Superior temporal gyrus (tissue), 1 donor: ENCODE measurements at regions not wholly inside any gene's neighbourhood (a gene's known extent, or its start where the extent isn't known, plus 50 kb on each side); places are given as distances from the start of the nearest gene placed in this dataset.

Experiments used
- DNase-seq: peaks from one replicate; pipeline ENCODE4 v3.0.0-alpha.2; 2016; ENCODE audit errors: extremely low spot score

DNA sequence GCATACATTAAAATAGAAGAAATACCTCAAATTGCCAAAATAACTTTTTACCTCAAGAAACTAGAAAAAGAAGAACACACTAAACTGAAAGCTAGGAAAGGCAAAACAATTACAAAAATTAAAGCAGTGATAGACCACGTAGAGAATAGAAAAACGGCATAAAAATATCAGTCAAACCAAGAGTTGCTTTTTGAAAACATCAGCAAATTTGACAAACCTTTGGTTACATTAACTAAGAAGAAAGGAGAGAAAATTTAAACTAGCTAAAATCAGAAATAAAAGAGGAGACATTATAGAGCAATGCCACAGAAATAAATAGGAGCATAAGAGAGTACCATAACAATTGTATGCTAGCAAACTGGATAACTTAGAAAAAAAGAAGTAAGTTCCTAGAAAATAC is 553.8 kb downstream of the CCER1 start:
- DNase-seq = no peak

DNA sequence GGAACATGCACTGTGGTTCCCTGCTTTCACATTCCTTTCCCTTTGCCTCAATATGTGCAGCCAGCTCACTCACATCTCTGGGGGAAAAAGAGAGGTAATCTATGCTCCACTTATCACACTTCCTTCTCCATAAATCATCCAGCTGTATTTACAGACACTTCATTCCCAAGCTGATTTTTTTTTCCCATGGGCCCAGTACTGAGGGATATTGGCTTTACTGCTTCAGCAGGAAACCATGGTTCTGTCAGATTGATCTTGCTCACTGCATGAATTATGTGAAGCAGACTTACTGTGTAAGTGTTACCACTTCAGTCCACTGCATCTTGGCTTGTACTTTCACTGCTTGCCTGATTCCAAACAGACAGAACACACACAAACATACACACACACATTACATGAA is 555.6 kb downstream of the CCER1 start:
- DNase-seq = no peak

DNA sequence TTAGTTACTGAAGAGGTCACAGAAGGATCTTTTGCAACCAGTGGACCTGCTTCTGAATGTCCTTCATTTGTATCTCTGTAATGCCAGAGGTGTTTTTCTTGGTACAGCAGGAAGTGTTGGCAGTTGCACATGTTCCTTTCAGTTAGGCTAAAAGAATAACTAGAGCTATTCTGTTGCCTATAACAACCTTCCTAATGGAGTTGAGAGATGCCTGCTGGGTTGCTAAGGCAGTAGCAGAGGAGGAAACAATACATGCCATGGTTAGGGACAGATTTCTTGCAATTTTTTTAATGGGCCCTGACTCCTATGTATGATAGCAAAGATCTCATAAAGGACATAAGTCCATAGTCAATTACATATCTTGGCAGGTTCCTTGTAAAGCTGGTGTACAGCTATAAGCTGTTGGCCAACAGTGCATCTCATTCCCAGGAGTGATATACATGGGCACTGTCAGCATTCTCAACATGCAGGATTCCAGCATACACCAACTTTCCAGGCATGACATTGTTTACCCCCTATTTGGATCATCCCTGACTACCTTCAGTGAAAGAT is 556.6 kb downstream of the CCER1 start:
- DNase-seq = no peak

DNA sequence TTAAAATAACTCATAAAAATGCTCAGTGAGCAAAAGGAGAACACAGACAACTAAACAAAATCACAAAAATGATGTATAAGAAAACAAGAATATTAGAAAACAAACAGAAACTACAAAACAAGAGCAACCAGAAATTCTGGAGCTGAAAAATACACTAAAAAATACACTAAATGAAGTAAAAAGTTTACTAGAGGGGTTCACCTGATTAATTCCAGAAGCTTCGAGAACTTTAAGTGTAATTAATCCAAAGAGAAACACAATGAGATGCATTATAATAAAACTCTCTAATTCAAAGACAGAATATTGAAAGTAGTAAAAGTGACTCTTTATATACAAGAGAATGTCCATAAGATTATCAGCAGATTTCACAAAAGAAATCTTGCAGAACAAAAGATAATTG is 558.4 kb downstream of the CCER1 start:
- DNase-seq = no peak

DNA sequence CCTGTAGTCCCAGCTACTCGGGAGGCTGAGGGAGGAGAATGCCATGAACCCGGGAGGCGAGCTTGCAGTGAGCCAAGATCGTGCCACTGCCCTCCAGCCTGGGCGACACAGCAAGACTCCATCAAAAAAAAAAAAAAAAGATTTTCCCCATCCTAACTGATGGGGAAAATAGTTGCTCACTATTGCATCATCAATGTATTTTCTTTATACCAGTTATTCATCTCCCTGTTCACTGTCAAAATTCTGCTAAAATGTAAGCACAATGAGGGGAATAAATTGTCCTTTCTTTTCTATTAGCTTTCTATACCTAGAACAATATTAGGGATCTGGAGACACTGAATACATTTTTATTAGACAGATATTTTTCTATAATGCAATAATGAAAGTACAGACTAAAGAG is 561.3 kb downstream of the CCER1 start:
- DNase-seq = no peak

DNA sequence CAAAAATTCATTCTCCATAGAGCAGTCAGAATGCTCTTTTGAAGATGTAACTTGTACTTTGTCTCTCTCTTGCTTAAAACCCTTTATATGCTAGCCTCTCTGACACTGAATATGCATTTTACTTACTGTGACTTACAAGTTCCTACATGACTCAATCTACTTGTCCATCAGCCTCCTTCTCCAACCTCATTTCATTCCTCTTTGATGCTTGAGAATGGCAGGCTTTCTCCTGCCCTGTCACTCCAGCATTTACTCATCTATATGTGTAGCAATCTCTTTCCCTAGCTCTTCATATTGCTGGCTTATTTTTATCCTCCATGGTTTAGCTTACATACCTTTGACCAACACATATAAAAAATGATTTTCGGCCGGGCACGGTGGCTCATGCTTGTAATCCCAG is 561.9 kb downstream of the CCER1 start:
- no peak for DNase-seq

DNA sequence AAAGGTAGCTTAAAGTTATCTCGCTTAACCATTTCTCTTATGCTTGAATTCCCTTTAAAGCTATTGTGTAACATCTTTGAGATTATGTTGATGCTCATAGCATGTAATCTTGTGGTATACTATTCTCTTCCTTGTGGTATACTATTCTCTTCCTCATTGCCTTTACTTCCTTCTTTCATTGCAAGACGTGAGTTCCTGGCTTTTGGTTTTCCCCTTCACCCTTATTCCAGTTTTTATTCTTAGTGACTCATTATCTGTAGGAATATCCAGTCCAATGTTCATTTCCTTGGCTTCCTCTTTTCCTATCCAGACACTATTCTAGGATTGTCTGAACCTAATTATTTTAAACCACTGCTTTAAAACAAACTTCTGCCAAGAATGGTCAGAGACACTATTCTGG is 564.0 kb downstream of the CCER1 start:
- no peak for DNase-seq

DNA sequence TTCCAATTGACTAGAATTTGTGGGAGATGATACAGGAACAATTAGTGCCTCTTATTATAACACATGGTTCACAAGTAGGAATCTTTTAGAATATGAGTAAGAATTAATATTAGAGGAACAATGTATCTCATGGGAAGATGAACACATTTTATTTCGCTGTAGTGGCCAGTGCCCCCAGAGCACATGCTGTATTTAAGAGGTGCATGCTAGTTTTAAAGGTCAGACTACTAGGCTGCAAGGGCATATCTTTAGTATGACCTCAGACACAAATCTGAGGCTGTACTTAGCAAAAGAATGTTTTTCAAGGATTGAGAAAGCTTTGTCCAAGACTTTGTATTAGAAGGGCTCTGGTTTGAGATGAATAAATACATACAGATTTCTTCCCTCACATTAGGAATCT is 586.9 kb downstream of the CCER1 start:
- no peak for DNase-seq

DNA sequence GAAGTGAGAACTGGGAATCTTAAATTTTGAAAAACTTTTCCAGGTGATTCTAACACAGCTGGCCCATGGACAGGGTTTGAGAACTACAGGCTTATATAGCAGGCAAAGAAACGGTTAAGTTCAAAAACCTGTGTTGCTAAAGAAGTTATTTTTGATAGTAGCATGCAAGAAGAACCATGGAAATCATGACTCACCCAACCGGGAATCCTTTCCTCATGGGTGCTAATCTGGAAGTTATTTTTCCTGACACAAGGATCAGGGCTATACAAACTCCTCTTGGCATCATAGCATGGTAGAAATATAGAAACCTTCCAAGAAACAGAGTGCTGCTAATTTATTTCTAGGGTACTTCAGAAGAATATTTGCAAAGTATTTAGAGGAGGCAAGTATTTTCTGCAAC is 588.7 kb downstream of the CCER1 start:
- no peak for DNase-seq

DNA sequence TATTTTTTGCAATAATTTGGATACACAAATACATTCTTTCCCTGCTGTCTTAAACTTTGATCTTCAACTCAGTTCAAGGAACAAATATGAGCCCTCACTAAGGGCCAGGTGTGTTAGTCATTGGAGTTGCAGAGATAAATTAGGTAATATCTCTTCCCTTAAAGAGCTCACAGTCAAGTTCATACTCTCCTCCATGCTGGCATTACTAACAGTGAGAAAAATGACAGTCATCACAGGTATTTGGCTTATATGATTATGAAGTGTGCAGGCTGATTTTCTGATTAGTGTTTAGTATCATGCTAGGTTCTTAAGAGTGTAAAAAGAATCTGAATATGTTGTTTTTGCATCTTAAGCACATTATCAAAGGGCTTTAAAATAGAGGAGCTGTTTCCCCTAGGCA is 594.7 kb downstream of the CCER1 start:
- no peak for DNase-seq

DNA sequence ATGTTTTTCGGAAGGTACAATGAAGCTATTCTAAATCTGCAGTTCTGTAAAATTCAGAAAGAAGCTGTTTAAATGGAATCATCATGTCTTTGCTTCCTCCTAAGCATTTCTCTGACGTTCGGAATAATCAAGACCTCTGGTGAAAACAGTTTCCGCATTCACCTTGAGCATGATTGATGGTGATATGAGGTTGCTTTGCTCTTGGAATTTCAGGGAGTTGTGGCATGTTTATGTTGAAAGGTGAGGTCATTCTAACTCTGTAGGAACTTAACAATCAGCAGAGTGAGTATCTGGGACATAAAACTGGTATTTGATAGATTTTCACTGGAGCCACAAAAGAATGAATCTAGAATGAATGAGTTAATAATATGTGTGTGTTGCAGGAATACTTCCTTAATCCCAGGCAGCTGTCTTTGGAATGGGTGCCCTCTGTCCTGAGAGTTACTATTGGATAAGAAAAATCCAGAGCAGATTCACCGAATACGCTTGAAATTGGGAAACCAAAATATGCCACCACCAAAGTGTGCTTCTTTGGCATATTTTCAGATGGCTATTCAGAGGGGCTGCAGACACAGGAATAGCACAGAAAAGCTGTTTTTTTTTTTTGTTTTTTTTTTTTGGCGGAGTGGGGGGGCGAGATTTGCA is 599.1 kb downstream of the CCER1 start:
- DNase-seq = no peak

DNA sequence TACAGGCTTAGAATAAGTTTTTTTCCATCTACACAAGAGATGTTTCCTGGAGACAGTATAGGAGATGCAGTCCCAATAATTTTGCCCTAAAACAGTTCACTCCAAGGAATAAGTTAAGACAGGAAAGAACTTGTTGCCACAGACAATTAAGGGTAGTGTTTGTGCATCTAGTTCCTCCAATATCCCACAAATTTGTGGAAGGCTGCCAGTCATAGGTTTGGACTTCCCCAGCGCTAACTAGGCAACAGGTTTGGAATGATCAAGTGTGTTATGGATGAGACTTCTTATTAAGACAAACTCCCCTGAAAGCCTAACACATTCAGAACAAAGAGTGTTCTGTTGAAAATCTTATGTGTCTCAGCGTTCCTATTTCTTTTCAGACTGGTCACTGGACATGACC is 611.0 kb downstream of the CCER1 start:
- peak; percentile 21 for DNase-seq

DNA sequence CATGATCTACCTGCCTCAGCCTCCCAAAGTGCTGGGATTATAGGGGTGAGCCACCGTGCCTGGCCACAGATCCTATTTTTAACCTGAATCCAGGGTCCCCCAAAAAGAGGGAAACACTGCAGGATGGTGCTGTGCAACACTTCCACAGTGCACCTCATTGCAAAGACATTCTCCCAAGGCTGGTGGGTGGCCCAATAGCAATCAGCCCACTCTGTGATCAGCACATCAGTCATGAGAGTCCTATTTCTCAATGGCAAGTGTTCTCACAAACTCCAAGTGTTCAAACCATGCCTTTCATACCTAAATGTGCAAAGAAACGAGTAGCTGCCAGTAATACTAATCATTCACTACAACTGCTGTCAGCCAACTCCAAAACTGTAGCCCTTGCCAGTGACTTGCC is 612.9 kb downstream of the CCER1 start:
- DNase-seq = no peak

DNA sequence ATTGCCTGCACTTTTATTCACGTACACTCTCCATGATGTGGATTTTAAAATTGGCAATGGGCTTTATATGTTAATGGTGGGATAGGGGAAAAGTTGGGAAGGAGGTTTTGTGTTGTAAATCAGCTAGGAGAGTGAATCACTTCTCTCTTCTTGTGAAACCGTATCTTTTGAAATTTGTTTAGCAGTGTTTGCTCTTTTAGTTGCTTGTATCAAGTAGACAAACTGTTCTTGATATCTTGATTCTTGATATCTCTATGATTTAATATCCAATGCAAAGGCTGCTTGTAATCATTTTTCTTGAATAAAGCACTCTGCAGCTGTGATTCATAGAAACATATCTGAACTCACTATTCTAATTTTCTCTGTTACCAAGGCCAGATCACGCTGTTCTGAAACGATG is 615.1 kb downstream of the CCER1 start:
- DNase-seq = no peak

DNA sequence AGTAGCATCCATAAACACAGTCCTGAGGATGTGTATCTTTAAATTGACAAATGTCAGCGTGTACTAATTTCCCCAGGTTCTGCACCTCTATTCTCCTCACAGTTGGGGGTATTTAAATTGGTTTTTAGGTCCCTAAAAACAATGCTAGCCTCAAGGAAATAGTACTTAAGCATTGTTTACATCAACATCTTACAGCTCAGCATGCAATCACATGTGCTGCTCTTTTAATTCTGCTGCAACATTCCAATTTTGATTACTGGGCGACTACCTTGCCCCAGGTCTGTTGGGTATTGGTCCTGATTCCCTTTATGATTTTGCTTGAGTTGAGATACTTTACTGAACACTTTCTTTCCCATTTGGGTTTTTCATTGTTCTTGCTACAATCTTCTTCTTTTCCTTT is 616.6 kb downstream of the CCER1 start:
- no peak for DNase-seq

DNA sequence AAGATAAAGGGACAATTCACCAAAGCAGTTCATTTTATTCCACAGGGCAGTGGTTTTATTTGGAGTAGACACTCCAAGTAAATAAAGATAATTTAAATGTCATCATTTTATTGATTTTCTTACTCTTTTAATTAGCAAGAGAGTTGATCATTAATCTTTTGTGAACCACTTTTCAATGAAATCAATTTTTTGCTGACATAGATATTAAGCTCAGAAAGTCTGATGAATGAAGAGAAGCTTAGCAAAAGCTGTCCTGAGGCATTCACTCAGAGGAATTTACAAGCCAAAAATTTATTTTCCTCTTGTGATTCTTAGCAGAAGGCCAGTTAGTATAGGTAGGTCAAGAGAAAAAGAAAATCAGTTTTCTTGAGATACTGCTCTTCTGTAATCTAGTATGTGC is 618.0 kb downstream of the CCER1 start:
- DNase-seq = no peak

DNA sequence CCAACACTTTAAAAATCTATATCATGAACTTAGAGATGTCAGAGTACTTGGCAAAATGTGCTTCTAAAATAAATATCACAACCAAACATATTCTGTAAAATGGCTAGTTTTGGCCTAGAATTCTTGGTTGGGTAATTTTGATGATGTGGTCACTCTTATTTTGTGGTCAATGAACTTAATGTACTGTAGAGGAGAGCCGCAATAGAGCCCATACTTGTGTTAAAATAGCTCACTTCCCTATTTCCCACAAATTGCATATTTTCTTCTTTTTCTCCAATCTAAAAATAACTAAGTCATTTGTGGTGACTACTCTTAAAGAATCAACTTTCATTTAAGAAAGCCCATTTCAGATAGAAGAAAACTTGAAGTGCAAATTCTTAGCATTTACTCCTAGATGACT is 619.4 kb downstream of the CCER1 start:
- DNase-seq = no peak

DNA sequence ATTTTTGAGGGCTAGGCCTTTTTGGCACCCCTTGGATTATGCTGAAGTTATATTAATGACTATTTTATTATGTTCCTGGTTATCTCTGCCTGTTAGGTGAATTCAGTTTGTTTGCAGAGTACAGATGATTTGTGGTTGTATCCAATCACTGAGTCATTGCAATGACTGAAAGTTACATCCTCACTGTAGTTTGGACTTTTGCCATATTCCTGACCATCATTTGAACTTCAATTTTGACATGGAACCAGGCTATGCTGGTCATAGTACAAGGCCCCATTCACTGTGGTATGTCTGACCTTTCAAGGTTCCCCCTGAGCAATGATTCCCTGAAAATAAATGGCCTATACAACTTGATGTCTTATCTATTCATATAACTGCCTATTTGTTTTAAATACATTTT is 621.0 kb downstream of the CCER1 start:
- DNase-seq = no peak

DNA sequence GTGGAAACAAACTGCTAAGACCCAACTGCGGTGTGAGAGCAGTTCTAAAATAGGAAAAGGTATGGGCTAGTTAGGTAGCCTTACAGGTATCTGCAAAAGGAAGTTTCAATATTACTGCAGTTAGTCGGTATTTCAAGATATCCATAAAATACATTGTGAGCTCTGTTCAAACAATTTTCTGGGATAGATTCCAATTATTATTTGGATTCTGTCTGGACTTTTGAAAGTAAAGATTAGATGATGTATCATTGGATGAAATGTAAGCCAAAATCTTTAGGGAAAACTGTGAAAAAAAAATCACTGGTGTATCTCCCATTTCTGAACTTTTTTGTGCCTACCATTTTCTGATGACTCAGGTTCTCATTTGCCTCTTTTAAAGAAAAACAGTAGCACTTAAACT is 621.6 kb downstream of the CCER1 start:
- no peak for DNase-seq

DNA sequence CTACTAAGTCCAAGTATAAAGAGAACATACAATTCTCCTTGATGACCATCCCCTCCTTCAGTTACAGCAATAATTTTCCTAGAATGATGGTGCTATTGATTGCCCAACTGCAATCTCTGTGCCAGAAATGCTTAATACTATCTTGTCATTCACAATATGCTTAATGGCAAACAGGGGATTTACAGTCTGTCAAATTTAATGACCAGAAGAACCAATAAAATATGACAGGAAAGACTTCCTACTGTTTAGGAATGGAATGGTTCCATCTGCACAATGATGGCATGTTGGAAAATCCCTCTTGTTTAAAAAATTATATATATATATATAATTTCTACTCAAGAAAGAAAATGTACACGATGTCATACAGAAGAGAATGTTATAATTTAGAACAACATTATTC is 623.2 kb downstream of the CCER1 start:
- DNase-seq = no peak

DNA sequence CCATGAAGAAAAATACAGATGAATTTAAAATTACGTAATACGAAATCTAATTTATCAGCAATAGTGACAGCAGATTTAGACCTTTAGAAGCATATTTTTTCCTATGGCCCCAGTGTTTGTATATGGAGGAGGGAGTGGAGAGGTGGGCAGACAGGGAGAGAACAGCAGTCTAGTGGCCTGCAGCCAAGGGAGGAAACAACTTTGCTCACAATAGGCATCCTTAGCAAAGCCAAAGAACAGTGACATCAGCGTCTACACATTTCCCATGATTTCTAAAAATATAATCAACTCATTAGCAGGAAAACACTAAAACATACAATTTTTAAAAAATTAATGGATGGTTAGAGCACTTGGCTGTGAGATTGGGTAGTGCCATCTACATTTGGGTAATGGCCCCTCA is 622.6 kb upstream of the ATP2B1 start:
- DNase-seq = no peak

DNA sequence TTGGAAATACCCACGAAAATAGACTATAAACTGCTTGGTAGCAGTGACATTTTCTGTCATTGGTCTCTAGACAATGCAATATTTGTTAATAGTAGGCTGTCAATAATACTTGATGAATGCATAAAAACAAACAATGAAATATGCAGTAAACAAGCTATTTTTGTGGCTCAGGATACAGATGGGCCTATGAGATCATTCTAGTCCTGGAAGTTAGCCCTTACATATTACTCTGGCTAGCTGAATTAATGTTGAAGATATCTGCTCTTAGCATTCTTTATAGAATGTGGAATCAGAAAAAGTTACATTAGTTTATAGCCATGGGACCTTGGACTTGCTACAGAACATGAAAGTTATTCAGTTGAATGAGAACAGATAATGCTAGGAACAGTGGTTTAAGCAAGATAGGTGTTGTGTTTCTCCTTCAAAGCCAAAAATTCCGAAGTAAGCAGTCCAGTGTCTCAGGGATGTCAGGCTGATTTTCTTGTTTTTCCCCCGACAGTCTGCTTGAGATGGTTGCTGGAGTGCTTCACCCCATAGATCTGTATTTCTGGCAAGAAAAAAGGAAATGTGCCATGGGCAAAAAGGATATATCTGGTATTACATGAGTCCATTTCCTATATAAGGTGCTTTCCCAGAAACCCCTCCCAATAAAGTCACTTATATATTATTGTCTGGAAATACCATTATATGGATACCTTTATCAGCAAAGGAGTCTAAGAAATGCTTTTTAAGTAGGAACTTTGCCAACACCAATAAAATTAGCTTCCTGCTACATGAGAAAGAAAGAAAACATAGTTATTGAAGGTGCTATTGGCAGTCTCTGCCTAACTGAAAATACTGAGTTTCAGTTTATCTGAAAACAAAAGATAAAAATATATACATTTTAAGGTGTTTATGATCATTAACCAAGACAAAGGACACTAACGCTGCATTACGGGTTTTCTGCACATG is 619.4 kb upstream of the ATP2B1 start:
- peak; percentile 30 for DNase-seq

DNA sequence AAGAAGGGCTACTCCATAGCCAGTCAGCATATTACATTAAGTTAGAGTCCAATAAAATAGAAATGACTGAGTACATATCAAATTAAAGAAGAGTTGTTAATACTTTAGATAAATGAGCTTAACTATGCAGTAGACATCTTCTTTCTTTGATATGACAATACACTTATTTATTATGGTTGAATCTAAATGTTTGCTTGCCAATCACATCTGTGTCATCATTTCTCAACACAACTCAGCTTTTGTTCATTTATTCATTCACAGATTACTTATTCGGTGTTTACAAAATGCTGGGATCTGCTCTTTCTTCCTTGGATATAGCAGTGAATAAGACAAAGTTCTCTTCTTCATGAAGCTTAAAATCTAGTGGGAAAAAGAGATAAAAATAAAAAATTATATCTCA is 614.6 kb upstream of the ATP2B1 start:
- peak; percentile 66 for DNase-seq
